Sigmoid colon (tissue), 6 donors: ENCODE measurements at regions not wholly inside any gene's neighbourhood (a gene's known extent, or its start where the extent isn't known, plus 50 kb on each side); places are given as distances from the start of the nearest gene placed in this dataset.

ENCODE experiments used
- DNase-seq: peaks from one replicate; pipeline ENCODE4 v3.0.0-alpha.2; 2019
- H3K27ac ChIP-seq, 4 donors: fragments of 200-600 bp; sonication (generic); one replicate each; pipeline ENCODE4 v1.5.1; 2016 to 2019; ENCODE audit warnings: mild to moderate bottlenecking in 1 of 4
- H3K27me3 ChIP-seq, 3 donors: fragments of 200-600 bp; sonication (generic); one replicate each; pipeline ENCODE4 v1.5.1; 2019; ENCODE audit warnings: mild to moderate bottlenecking in 1 of 3
- H3K36me3 ChIP-seq, 4 donors: fragments of 200-600 bp; sonication (generic); one replicate each; pipeline ENCODE4 v1.5.1; 2016 to 2019
- H3K4me1 ChIP-seq, 4 donors: fragments of 200-600 bp; sonication (generic); one replicate each; pipeline ENCODE4 v1.5.1; 2017 to 2019
- H3K4me3 ChIP-seq, 4 donors: fragments of 200-600 bp; sonication (generic); one replicate each; pipeline ENCODE4 v1.5.1; 2017 to 2019; ENCODE audit warnings: mild to moderate bottlenecking in 2 of 4, moderate library complexity in 1 of 4
- H3K9me3 ChIP-seq, 4 donors: fragments of 200-600 bp in 3 of 4; sonication (generic) in 3 of 4; one replicate each; pipeline versions ENCODE4 v1.5.1 to v1.6.1; 2013 to 2019
- CTCF ChIP-seq, 4 experiments: fragments of 450-650 bp in 3 of 4; fragments of 200-600 bp in 1 of 4; IDR thresholded peaks; one replicate each; pipeline ENCODE4 v1.5.1; 2016 to 2019; ENCODE audit warnings: antibody characterized with exemption in 4 of 4, mild to moderate bottlenecking in 3 of 4, moderate library complexity in 2 of 4
- EP300 ChIP-seq, 4 donors: sonication (generic); formaldehyde crosslinking; IDR thresholded peaks; one replicate each; pipeline ENCODE4 v1.6.1; 2017; ENCODE audit warnings: antibody characterized with exemption in 4 of 4
- POLR2A ChIP-seq, 2 donors: fragments of 450-650 bp; IDR thresholded peaks; one replicate each; pipeline ENCODE4 v1.6.1; 2016; ENCODE audit warnings: antibody characterized with exemption in 2 of 2, mild to moderate bottlenecking in 2 of 2, moderate library complexity in 2 of 2
- POLR2AphosphoS5 ChIP-seq, 4 donors: sonication (generic); formaldehyde crosslinking; IDR thresholded peaks; one replicate each; pipeline ENCODE4 v1.6.1; 2017; ENCODE audit warnings: antibody characterized with exemption in 4 of 4
- WGBS, 2 donors: extraction: QIAGEN DNeasy Blood & Tissue Kit; methylation state at CpG; one replicate each; pipeline ENCODE4 v1.1.7; 2013; 5-methylcytosine and 5-hydroxymethylcytosine counted together
- intact Hi-C: fragments of 100-400 bp; cut with DNase I; formaldehyde crosslinking; loops from one replicate; pipeline ENCODE4 v1.15.1; 2023
- donor health status: healthy with polysubstance abuse.
- donor health status: healthy.

DNA sequence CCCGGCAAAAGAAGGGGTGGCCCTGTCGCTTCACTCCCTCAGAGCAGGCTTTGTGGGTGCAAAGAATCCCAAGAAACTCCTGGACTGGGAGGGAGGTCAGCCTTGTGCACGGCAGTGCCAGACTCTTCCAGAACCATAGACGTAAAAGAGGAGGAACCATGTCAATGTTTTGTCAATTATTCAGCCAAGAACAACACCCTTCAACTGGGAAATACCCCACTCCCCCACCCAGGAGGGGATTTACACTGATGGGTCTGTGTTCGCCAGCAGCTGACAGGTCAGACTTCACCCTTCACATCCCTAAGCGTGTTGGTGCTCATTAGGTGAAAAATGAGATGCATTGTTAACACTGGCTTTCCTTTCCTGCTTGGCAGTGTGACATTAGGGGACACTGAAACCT is 116.8 kb upstream of the BMPER start:
- H3K4me1 ChIP-seq: no peaks in the 10 kb centered on the region
- no peaks in the 10 kb centered on the region for H3K9me3 ChIP-seq
- H3K36me3 ChIP-seq: no peaks in the 10 kb centered on the region
- 88 to 94% methylated on average over 6 of the region's 6 CpGs for WGBS, 2 donors
- DNase-seq: no peak
- no peak overlapping the region for H3K4me3 ChIP-seq
- no peaks in the 10 kb centered on the region for H3K27me3 ChIP-seq
- TF ChIP-seq EP300 (IDR thresholded peaks at IDR 0.05): no peak
- no peak for TF ChIP-seq POLR2AphosphoS5 (IDR thresholded peaks at IDR 0.05)
- no peak for TF ChIP-seq CTCF (IDR thresholded peaks at IDR 0.05)
- TF ChIP-seq POLR2A (IDR thresholded peaks at IDR 0.05): no peak
- intact Hi-C loops: no loop called here
- H3K27ac ChIP-seq: no peak overlapping the region

- WGBS, 2 donors: 50 to 73% methylated on average over 11 of the region's 11 CpGs
These were observed 115.3 kb upstream of the BMPER start for GRCh38 chr7:33789871-33790630.

DNA sequence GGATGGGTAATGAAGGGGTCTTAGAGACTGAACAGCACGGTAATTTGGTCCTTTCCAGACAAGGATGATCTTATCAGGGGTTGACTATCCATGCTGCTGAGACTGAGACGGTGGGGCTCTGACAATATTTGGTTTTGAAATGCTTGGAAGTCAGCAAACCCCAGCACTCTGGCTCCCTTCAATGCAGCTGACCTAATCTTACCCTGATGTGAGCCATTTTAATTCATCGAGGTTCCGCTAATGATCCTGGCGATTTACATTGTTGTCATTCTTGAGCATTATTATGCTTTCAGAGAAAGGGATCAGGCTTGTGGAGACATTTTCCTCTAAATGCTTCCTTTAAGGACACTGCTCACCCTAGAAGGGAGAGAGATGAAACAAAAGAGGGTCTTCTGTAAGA is 114.6 kb upstream of the BMPER start:
- no peak for TF ChIP-seq POLR2A (IDR thresholded peaks at IDR 0.05)
- intact Hi-C loops: no loop called here
- Histone ChIP-seq H3K9me3 (no peaks in the 10 kb centered on the region), H3K27ac (no peak overlapping the region), H3K4me3 (no peak overlapping the region), H3K27me3 (no peaks in the 10 kb centered on the region), H3K4me1 (no peaks in the 10 kb centered on the region), H3K36me3 (no peaks in the 10 kb centered on the region)
- 73% methylated on average over 5 of the region's 5 CpGs for WGBS, 2 donors
- no peak for DNase-seq

More at GRCh38 chr7:33789871-33790630, 115.3 kb upstream of the BMPER start:
- intact Hi-C loops: no loop called here
- DNase-seq: no peak
- H3K27me3 ChIP-seq: no peaks in the 10 kb centered on the region
- no peaks in the 10 kb centered on the region for H3K4me1 ChIP-seq
- no peaks in the 10 kb centered on the region for H3K9me3 ChIP-seq
- no peak for TF ChIP-seq POLR2AphosphoS5 (IDR thresholded peaks at IDR 0.05)
- no peak for TF ChIP-seq EP300 (IDR thresholded peaks at IDR 0.05)
- no peak for TF ChIP-seq POLR2A (IDR thresholded peaks at IDR 0.05)
- TF ChIP-seq CTCF (IDR thresholded peaks at IDR 0.05): no peak
- H3K36me3 ChIP-seq: no peaks in the 10 kb centered on the region
- no peak overlapping the region for H3K27ac ChIP-seq
- H3K4me3 ChIP-seq: no peak overlapping the region

- Histone ChIP-seq H3K9me3 (no peaks in the 10 kb centered on the region), H3K4me1 (no peaks in the 10 kb centered on the region), H3K27me3 (no peaks in the 10 kb centered on the region), H3K27ac (no peak overlapping the region), H3K4me3 (no peak overlapping the region), H3K36me3 (no peaks in the 10 kb centered on the region)
- WGBS, 2 donors: 95 to 97% methylated on average over 2 of the region's 2 CpGs
- intact Hi-C loops: no loop called here
- DNase-seq: no peak
- TF ChIP-seq EP300 (IDR thresholded peaks at IDR 0.05): no peak
- no peak for TF ChIP-seq CTCF (IDR thresholded peaks at IDR 0.05)
- TF ChIP-seq POLR2A (IDR thresholded peaks at IDR 0.05): no peak
- no peak for TF ChIP-seq POLR2AphosphoS5 (IDR thresholded peaks at IDR 0.05)
These were observed 113.3 kb upstream of the BMPER start for GRCh38 chr7:33792041-33792440.

DNA sequence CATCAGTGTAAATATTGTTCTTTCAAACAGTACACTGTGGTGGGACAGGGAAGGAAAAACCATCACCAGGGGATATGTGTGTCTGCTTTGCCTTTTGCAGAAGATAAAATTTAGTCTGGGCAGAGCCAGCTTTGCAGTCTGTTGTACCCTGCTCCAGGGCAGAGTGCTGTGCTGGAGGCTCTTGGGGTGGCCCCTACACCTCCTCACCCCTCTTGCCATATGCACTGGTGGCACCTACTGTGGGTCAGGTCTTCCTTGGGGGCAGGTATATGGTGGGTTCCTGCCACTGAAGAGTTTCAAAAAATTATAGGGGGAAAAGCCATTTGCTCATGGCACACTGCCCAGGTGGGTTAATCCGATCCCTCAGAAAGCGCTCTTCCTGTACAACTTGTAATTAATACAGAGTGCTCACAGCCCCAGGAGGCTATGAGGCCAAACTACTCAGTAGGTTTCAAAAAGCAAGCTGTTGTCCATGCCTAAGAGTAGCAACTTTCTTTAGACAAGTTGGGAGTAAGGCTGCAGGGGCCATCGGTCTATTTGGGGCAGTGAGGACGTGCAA is 112.7 kb upstream of the BMPER start:
- 92 to 93% methylated on average over 4 of the region's 4 CpGs for WGBS, 2 donors
- intact Hi-C loops: no loop called here
- Histone ChIP-seq H3K4me1 (no peaks in the 10 kb centered on the region), H3K36me3 (no peaks in the 10 kb centered on the region), H3K27me3 (no peaks in the 10 kb centered on the region), H3K9me3 (no peaks in the 10 kb centered on the region), H3K4me3 (no peak overlapping the region), H3K27ac (no peak overlapping the region)
- no peak for TF ChIP-seq CTCF (IDR thresholded peaks at IDR 0.05)
- TF ChIP-seq POLR2AphosphoS5 (IDR thresholded peaks at IDR 0.05): no peak
- no peak for TF ChIP-seq POLR2A (IDR thresholded peaks at IDR 0.05)
- no peak for TF ChIP-seq EP300 (IDR thresholded peaks at IDR 0.05)
- DNase-seq: no peak
